ENCODE measurements at regions not wholly inside any gene's neighbourhood (a gene's known extent, or its start where the extent isn't known, plus 50 kb on each side); places are given as distances from the start of the nearest gene placed in this dataset.
A peak's percentile ranks its signal among the peaks of the same experiment; 100 is the strongest.

DNA sequence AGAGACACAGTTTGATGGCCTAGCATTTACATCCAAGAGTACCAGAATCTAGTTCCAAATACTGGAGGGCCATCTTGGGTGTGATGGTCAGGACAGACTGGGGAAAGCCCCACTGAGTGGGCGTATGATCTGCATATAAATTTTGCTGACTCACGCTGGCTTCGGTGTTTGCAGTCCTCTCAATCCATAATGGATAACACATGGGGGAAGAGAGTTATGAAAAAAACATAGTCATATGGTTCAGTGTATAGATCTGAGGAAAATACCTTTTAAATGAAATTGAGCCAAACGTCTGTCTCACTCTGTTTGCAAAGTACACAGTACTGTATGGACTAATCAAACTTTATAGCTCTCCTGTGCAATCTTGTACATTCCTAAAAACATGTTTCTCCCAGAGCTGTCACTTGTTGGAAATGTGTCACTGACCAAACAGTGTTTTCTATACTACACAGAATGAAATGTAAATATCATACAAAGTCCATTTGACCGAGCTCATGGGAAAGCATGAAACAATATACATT lies 125.3 kb upstream of the THBS1 start (continued):
- TF ChIP-seq ZNF12 (CRISPR knock-in tag; IDR thresholded peaks at IDR 0.05) (peak; percentile 30; the same call in 1 of the 2 replicates), ZBTB3 (CRISPR knock-in tag; IDR thresholded peaks at IDR 0.05; ENCODE audit: borderline replicate concordance, low read depth) (no peak), POGZ (CRISPR knock-in tag; IDR thresholded peaks at IDR 0.05) (0 out of 2 replicates have a peak, but pooled peaks have one; percentile 24), ZMYM2 (CRISPR knock-in tag; IDR thresholded peaks at IDR 0.05) (no peak), ATF1 (CRISPR knock-in tag; IDR thresholded peaks at IDR 0.05) (no peak), ZNF232 (CRISPR knock-in tag; IDR thresholded peaks at IDR 0.05; ENCODE audit: borderline replicate concordance) (no peak), REPIN1 (CRISPR knock-in tag; IDR thresholded peaks at IDR 0.05; ENCODE audit: borderline replicate concordance, low read depth) (no peak), ZNF577 (CRISPR knock-in tag; IDR thresholded peaks at IDR 0.05; ENCODE audit: borderline replicate concordance, low read depth) (no peak), ZEB1 (IDR thresholded peaks at IDR 0.05; ENCODE audit: insufficient replicate concordance, low read depth) (no peak), SOX6 (IDR thresholded peaks at IDR 0.05) (no peak), SOX6 (CRISPR knock-in tag; IDR thresholded peaks at IDR 0.05) (peak; percentile 76), SP5 (CRISPR knock-in tag; IDR thresholded peaks at IDR 0.05; ENCODE audit: borderline replicate concordance, low read depth) (no peak)
- TF ChIP-seq, protein P1, sequence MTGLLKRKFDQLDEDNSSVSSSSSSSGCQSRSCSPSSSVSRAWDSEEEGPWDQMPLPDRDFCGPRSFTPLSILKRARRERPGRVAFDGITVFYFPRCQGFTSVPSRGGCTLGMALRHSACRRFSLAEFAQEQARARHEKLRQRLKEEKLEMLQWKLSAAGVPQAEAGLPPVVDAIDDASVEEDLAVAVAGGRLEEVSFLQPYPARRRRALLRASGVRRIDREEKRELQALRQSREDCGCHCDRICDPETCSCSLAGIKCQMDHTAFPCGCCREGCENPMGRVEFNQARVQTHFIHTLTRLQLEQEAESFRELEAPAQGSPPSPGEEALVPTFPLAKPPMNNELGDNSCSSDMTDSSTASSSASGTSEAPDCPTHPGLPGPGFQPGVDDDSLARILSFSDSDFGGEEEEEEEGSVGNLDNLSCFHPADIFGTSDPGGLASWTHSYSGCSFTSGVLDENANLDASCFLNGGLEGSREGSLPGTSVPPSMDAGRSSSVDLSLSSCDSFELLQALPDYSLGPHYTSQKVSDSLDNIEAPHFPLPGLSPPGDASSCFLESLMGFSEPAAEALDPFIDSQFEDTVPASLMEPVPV (CRISPR knock-in tag; IDR thresholded peaks at IDR 0.05) = no peak
- TF ChIP-seq, protein P2, sequence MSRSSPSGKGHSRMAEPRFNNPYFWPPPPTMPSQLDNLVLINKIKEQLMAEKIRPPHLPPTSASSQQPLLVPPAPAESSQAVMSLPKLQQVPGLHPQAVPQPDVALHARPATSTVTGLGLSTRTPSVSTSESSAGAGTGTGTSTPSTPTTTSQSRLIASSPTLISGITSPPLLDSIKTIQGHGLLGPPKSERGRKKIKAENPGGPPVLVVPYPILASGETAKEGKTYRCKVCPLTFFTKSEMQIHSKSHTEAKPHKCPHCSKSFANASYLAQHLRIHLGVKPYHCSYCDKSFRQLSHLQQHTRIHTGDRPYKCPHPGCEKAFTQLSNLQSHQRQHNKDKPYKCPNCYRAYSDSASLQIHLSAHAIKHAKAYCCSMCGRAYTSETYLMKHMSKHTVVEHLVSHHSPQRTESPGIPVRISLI (CRISPR knock-in tag; IDR thresholded peaks at IDR 0.05; ENCODE audit: borderline replicate concordance) = peak; percentile 39; the same call in 1 of the 2 replicates
- TF ChIP-seq, protein P3, sequence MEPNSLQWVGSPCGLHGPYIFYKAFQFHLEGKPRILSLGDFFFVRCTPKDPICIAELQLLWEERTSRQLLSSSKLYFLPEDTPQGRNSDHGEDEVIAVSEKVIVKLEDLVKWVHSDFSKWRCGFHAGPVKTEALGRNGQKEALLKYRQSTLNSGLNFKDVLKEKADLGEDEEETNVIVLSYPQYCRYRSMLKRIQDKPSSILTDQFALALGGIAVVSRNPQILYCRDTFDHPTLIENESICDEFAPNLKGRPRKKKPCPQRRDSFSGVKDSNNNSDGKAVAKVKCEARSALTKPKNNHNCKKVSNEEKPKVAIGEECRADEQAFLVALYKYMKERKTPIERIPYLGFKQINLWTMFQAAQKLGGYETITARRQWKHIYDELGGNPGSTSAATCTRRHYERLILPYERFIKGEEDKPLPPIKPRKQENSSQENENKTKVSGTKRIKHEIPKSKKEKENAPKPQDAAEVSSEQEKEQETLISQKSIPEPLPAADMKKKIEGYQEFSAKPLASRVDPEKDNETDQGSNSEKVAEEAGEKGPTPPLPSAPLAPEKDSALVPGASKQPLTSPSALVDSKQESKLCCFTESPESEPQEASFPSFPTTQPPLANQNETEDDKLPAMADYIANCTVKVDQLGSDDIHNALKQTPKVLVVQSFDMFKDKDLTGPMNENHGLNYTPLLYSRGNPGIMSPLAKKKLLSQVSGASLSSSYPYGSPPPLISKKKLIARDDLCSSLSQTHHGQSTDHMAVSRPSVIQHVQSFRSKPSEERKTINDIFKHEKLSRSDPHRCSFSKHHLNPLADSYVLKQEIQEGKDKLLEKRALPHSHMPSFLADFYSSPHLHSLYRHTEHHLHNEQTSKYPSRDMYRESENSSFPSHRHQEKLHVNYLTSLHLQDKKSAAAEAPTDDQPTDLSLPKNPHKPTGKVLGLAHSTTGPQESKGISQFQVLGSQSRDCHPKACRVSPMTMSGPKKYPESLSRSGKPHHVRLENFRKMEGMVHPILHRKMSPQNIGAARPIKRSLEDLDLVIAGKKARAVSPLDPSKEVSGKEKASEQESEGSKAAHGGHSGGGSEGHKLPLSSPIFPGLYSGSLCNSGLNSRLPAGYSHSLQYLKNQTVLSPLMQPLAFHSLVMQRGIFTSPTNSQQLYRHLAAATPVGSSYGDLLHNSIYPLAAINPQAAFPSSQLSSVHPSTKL (CRISPR knock-in tag; IDR thresholded peaks at IDR 0.05) = peak; percentile 90
- TF ChIP-seq, protein P4, sequence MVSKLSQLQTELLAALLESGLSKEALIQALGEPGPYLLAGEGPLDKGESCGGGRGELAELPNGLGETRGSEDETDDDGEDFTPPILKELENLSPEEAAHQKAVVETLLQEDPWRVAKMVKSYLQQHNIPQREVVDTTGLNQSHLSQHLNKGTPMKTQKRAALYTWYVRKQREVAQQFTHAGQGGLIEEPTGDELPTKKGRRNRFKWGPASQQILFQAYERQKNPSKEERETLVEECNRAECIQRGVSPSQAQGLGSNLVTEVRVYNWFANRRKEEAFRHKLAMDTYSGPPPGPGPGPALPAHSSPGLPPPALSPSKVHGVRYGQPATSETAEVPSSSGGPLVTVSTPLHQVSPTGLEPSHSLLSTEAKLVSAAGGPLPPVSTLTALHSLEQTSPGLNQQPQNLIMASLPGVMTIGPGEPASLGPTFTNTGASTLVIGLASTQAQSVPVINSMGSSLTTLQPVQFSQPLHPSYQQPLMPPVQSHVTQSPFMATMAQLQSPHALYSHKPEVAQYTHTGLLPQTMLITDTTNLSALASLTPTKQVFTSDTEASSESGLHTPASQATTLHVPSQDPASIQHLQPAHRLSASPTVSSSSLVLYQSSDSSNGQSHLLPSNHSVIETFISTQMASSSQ (IDR thresholded peaks at IDR 0.05; ENCODE audit: low read depth) = no peak
- TF ChIP-seq, protein P4 (CRISPR knock-in tag; IDR thresholded peaks at IDR 0.05; ENCODE audit: borderline replicate concordance) = peak; percentile 19; the same call in 1 of the 2 replicates
